NOMO-1 treated with DMSO at 0.1 percent for 48 hours (cell line): ENCODE measurements at regions not wholly inside any gene's neighbourhood (a gene's known extent, or its start where the extent isn't known, plus 50 kb on each side); places are given as distances from the start of the nearest gene placed in this dataset.
A peak's percentile ranks its signal among the peaks of the same experiment; 100 is the strongest.
"Not testable (repeated sequence)": the region's sequence is repeated elsewhere in the genome, so short reads cannot be mapped to it uniquely, and the experiment has no call there.

Experiments
- DNase-seq: peaks from one replicate; lab custom pipeline; 2025; ENCODE audit not compliant: unreplicated experiment; lab: John Stamatoyannopoulos, UW

- DNase-seq = no peak
These were observed 171.1 kb downstream of the ZNF621 start for GRCh38 chr3:40695848-40696247.

GRCh38 chr3:40698611-40699010 is 173.9 kb downstream of the ZNF621 start:
- DNase-seq = not testable (repeated sequence)

- no peak for DNase-seq
These were observed 176.3 kb downstream of the ZNF621 start for GRCh38 chr3:40701016-40701588.

- no peak for DNase-seq
These were observed 179.5 kb downstream of the ZNF621 start for GRCh38 chr3:40704224-40704623.

GRCh38 chr3:40705663-40706062 is 180.9 kb downstream of the ZNF621 start:
- DNase-seq = no peak

GRCh38 chr3:40713306-40713705 is 188.5 kb downstream of the ZNF621 start:
- DNase-seq = no peak

GRCh38 chr3:40713795-40714194 is 189.0 kb downstream of the ZNF621 start:
- no peak for DNase-seq

GRCh38 chr3:40714771-40715345 is 190.1 kb downstream of the ZNF621 start:
- DNase-seq = peak; percentile 45

- no peak for DNase-seq
These were observed 190.8 kb downstream of the ZNF621 start for GRCh38 chr3:40715551-40715950.

GRCh38 chr3:40717471-40717870 is 192.7 kb downstream of the ZNF621 start:
- no peak for DNase-seq

GRCh38 chr3:40718209-40718608 is 193.4 kb downstream of the ZNF621 start:
- DNase-seq = no peak

- peak; percentile 95 for DNase-seq
These were observed 193.9 kb downstream of the ZNF621 start for GRCh38 chr3:40718681-40719080.

- DNase-seq = no peak
These were observed 195.0 kb downstream of the ZNF621 start for GRCh38 chr3:40719660-40720287.

- DNase-seq = no peak
These were observed 195.6 kb downstream of the ZNF621 start for GRCh38 chr3:40720341-40720740.

- DNase-seq = no peak
These were observed 196.1 kb downstream of the ZNF621 start for GRCh38 chr3:40720863-40721262.

GRCh38 chr3:40723083-40723660 is 198.4 kb downstream of the ZNF621 start:
- no peak for DNase-seq

- DNase-seq = no peak
These were observed 200.3 kb downstream of the ZNF621 start for GRCh38 chr3:40725031-40725430.

GRCh38 chr3:40731445-40731844 is 206.7 kb downstream of the ZNF621 start:
- DNase-seq = no peak

GRCh38 chr3:40736943-40737342 is 212.2 kb downstream of the ZNF621 start:
- no peak for DNase-seq

- DNase-seq = no peak
These were observed 212.6 kb downstream of the ZNF621 start for GRCh38 chr3:40737343-40737742.

- DNase-seq = peak; percentile 37
These were observed 215.2 kb downstream of the ZNF621 start for GRCh38 chr3:40739971-40740370.

- peak; percentile 5 for DNase-seq
These were observed 217.0 kb downstream of the ZNF621 start for GRCh38 chr3:40741729-40742128.
